ENCODE measurements at regions not wholly inside any gene's neighbourhood (a gene's known extent, or its start where the extent isn't known, plus 50 kb on each side); places are given as distances from the start of the nearest gene placed in this dataset.

GRCh38 chr1:30539884-30540283, 183.5 kb downstream of the MATN1 start:
- TF ChIP-seq BHLHE40 (IDR thresholded peaks at IDR 0.05; ENCODE audit: borderline replicate concordance) (no peak), ZNF384 (IDR thresholded peaks at IDR 0.05) (no peak), HDGF (IDR thresholded peaks at IDR 0.05; ENCODE audit: borderline replicate concordance) (no peak), FOXK2 (IDR thresholded peaks at IDR 0.05) (no peak), FOXA1 (IDR thresholded peaks at IDR 0.05) (no peak), FOXM1 (IDR thresholded peaks at IDR 0.05; ENCODE audit: borderline replicate concordance) (no peak), PKNOX1 (IDR thresholded peaks at IDR 0.05) (no peak), ARNT (IDR thresholded peaks at IDR 0.05) (no peak), SP1 (IDR thresholded peaks at IDR 0.05) (no peak), SUZ12 (IDR thresholded peaks at IDR 0.05) (no peak), ELF4 (IDR thresholded peaks at IDR 0.05) (no peak), TARDBP (IDR thresholded peaks at IDR 0.05) (no peak), NFRKB (IDR thresholded peaks at IDR 0.05) (no peak)
